ENCODE measurements at regions not wholly inside any gene's neighbourhood (a gene's known extent, or its start where the extent isn't known, plus 50 kb on each side); places are given as distances from the start of the nearest gene placed in this dataset.

GRCh38 chr12:75727577-75727976 lies 216.2 kb upstream of the KRR1 start (continued):
- TF ChIP-seq ATF3 (IDR thresholded peaks at IDR 0.05) (no peak), RXRA (IDR thresholded peaks at IDR 0.05) (no peak), TAF1 (conservative IDR thresholded peaks at IDR 0.05) (no peak), SP1 (IDR thresholded peaks at IDR 0.05) (no peak), NR2F2 (IDR thresholded peaks at IDR 0.05) (no peak), JUND (IDR thresholded peaks at IDR 0.05) (no peak)

- WGBS: 62% methylated on average over 3 of the region's 3 CpGs
- no peak overlapping the region for H3K9ac ChIP-seq (ENCODE audit: low read depth in 1 of 2, low read length in 2 of 2)
- H3K27me3 ChIP-seq (ENCODE audit: control insufficient read depth in 4 of 4, insufficient read depth in 4 of 4, low read length in 3 of 4): no peaks in the 10 kb centered on the region
- peak overlapping the region in 1 of 2 donors; percentile 0 for H3K27ac ChIP-seq (ENCODE audit: low read depth in 1 of 2, low read length in 2 of 2)
- peaks cover 0 to 3% (median 0%) of the 10 kb centered on the region in 4 donors for H3K4me1 ChIP-seq (ENCODE audit: control insufficient read depth in 4 of 4, insufficient read depth in 4 of 4, low read length in 3 of 4)
- no peaks in the 10 kb centered on the region for H3K36me3 ChIP-seq (ENCODE audit: control insufficient read depth in 4 of 4, insufficient read depth in 3 of 4, low read depth in 1 of 4, low read length in 3 of 4)
- DNase-seq (ENCODE audit: low spot score): no peak
- no peak overlapping the region for H3K4me3 ChIP-seq (ENCODE audit: low read depth in 1 of 3, low read length in 3 of 3)
- H3K9me3 ChIP-seq (ENCODE audit: control insufficient read depth in 4 of 4, low read length in 3 of 4): no peaks in the 10 kb centered on the region
- TF ChIP-seq HNF4G (IDR thresholded peaks at IDR 0.05): no peak
- TF ChIP-seq ATF3 (IDR thresholded peaks at IDR 0.05): no peak
- no peak for TF ChIP-seq HNF4A (conservative IDR thresholded peaks at IDR 0.05)
- no peak for TF ChIP-seq SP1 (IDR thresholded peaks at IDR 0.05)
- no peak for TF ChIP-seq FOXA2 (IDR thresholded peaks at IDR 0.05)
- no peak for TF ChIP-seq RAD21 (IDR thresholded peaks at IDR 0.05)
- no peak for TF ChIP-seq NR2F2 (IDR thresholded peaks at IDR 0.05)
- TF ChIP-seq TAF1 (conservative IDR thresholded peaks at IDR 0.05): no peak
- no peak for TF ChIP-seq RXRA (IDR thresholded peaks at IDR 0.05)
- TF ChIP-seq REST (IDR thresholded peaks at IDR 0.05): no peak
- TF ChIP-seq FOXA1 (IDR thresholded peaks at IDR 0.05): no peak
- no peak for TF ChIP-seq JUND (IDR thresholded peaks at IDR 0.05)
- no peak for TF ChIP-seq ZBTB33 (IDR thresholded peaks at IDR 0.05)
- TF ChIP-seq EGR1 (IDR thresholded peaks at IDR 0.05; ENCODE audit: low read depth in 2 of 2): no peak
- no peak for TF ChIP-seq YY1 (IDR thresholded peaks at IDR 0.05)
Measured at GRCh38 chr12:75725521-75726111, 214.2 kb upstream of the KRR1 start.

- no peak overlapping the region for H3K9ac ChIP-seq (ENCODE audit: low read depth in 1 of 2, low read length in 2 of 2)
- H3K4me1 ChIP-seq (ENCODE audit: control insufficient read depth in 4 of 4, insufficient read depth in 4 of 4, low read length in 3 of 4): peaks cover 0 to 3% (median 0%) of the 10 kb centered on the region in 4 donors
- no peaks in the 10 kb centered on the region for H3K36me3 ChIP-seq (ENCODE audit: control insufficient read depth in 4 of 4, insufficient read depth in 3 of 4, low read depth in 1 of 4, low read length in 3 of 4)
- 45% methylated on average over 5 of the region's 5 CpGs for WGBS
- no peaks in the 10 kb centered on the region for H3K9me3 ChIP-seq (ENCODE audit: control insufficient read depth in 4 of 4, low read length in 3 of 4)
- H3K4me3 ChIP-seq (ENCODE audit: low read depth in 1 of 3, low read length in 3 of 3): no peak overlapping the region
- DNase-seq (ENCODE audit: low spot score): no peak
- H3K27ac ChIP-seq (ENCODE audit: low read depth in 1 of 2, low read length in 2 of 2): peak overlapping the region in 1 of 2 donors; percentile 0
- H3K27me3 ChIP-seq (ENCODE audit: control insufficient read depth in 4 of 4, insufficient read depth in 4 of 4, low read length in 3 of 4): no peaks in the 10 kb centered on the region
- no peak for TF ChIP-seq HNF4A (conservative IDR thresholded peaks at IDR 0.05)
- TF ChIP-seq MAX (IDR thresholded peaks at IDR 0.05): no peak
- TF ChIP-seq GABPA (IDR thresholded peaks at IDR 0.05 in 1 of 2, conservative IDR thresholded peaks at IDR 0.05 in 1 of 2): no peak
- no peak for TF ChIP-seq CTCF (IDR thresholded peaks at IDR 0.05; ENCODE audit: low read depth, low read length, missing input control)
- TF ChIP-seq SP1 (IDR thresholded peaks at IDR 0.05): no peak
- no peak for TF ChIP-seq ZBTB33 (IDR thresholded peaks at IDR 0.05)
- no peak for TF ChIP-seq EGR1 (IDR thresholded peaks at IDR 0.05; ENCODE audit: low read depth in 2 of 2)
- TF ChIP-seq NR2F2 (IDR thresholded peaks at IDR 0.05): peak; percentile 67
- TF ChIP-seq RXRA (IDR thresholded peaks at IDR 0.05): peak in 1 of 2 donors; percentile 46
- no peak for TF ChIP-seq FOXA1 (IDR thresholded peaks at IDR 0.05)
- no peak for TF ChIP-seq YY1 (IDR thresholded peaks at IDR 0.05)
- TF ChIP-seq HNF4G (IDR thresholded peaks at IDR 0.05): no peak
- TF ChIP-seq RAD21 (IDR thresholded peaks at IDR 0.05): peak; percentile 22 to 39
- TF ChIP-seq ATF3 (IDR thresholded peaks at IDR 0.05): no peak
Measured at GRCh38 chr12:75724928-75725312, 213.5 kb upstream of the KRR1 start.

All from liver (tissue), 8 donors.